GM19455 (cell line): ENCODE measurements at regions not wholly inside any gene's neighbourhood (a gene's known extent, or its start where the extent isn't known, plus 50 kb on each side); places are given as distances from the start of the nearest gene placed in this dataset.

Source experiments
- ATAC-seq: cut with Tn5 transposase; IDR thresholded peaks from one replicate; pipeline ENCODE4 v1.9.1; 2021; ENCODE audit not compliant: unreplicated experiment

DNA sequence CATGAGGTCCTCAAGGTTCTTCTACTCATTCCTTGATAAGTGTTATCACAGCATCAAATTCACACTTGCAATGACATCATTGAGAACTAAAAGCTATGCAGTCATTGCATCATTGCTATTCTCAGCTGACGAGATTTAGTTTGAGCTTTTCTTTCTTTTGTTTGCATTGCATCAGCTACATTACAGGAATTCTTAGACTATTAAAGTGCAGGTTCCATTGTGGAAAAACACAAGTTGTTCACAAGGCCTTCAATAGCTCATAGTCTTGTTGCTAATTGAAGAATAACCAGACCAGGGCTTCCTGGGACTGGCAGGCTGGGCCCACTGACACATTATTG lies 139.3 kb downstream of the CXCL12 start:
- no peak for ATAC-seq

DNA sequence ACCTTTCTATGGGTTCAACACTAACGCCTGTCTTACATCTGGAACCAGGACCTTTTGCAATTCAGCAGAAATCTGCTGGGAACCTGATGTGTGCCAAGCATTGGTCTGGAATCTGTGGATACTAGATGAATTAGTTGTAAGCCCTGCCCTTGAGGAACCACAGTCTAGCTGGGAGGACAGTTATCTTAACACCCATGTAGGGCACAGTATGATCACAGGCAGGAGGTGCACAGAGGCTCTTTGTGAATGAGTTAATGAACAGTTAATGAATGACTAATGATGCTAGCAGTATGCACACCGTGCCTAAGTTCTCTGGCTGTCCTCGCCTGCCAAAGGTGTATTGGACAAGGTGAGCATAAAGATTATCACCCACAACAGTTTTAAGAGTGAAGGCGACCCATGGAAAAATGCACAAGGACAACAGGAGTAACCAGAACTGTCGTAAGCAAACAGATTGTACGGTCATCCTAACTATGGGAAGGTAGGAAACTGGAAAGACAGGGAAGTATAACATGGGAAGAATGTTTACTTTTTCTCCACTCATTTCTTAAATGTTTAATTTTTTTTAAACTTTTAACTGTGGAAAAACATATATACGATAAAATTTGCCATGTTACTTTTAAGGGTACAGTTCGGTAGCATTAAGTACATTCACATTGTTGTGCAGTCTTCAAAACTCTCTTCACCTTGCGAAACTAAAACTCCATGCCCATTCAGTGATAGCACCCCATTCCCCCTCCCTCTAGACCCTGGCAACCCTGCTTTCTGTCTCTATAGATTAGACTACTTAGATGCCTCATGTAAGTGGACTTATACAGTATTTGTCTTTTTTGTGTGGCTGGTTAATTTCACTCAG lies 139.9 kb downstream of the CXCL12 start:
- no peak for ATAC-seq

DNA sequence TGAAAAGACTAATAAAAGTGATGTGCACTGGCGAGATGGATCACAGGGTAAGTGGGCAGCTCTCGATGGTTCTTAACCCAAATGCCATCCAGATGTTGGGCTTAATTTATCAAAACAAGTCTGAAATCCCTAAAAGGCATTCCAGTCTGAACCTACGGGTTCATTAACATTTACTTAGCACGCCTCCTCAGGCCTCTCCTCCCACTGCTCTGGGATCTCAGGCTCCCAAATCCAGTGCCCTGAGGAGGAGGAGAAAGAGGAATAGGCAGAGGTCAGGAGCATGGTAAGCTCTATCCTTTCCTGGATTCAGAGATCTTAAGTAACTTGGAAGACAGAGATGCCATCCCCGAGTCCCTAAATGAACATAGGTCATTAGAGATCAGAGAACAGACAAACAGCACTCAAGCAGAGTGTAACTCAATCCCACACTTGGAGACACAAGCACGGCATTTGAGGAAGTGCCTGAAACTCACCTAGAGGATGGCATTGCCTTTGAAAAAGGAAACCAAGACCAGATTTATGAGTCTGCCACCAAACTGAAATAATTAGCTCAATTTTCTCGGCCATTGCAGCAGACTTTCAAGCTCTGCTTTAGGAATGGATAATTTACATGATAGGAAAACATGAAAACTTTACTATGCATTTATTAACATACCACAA lies 140.9 kb downstream of the CXCL12 start:
- no peak for ATAC-seq

- ATAC-seq: no peak
Measured at GRCh38 chr10:44242826-44243225, 142.1 kb downstream of the CXCL12 start.

- no peak for ATAC-seq
Measured at GRCh38 chr10:44242091-44242490, 142.8 kb downstream of the CXCL12 start.

GRCh38 chr10:44240584-44241205 lies 144.2 kb downstream of the CXCL12 start:
- ATAC-seq: no peak

DNA sequence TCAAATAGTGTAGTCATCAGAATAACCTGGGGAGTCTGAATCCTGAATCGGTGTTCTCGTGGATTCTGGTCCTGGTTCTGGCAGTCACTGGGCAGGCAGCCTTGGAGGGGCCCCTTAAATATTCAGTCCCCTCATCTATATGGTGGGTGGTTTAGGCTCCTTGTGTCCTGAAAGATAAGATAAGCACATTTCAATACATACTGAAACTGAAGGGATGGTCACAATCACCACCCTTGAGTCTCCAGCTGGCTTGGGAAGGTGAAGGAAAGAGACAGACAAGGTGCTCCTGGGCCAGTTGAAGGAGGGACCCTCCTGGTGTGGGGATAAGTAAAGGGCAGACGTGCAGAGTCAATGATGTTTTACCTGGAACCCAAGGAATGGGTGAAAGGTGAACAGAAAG lies 146.7 kb downstream of the CXCL12 start:
- ATAC-seq: no peak

DNA sequence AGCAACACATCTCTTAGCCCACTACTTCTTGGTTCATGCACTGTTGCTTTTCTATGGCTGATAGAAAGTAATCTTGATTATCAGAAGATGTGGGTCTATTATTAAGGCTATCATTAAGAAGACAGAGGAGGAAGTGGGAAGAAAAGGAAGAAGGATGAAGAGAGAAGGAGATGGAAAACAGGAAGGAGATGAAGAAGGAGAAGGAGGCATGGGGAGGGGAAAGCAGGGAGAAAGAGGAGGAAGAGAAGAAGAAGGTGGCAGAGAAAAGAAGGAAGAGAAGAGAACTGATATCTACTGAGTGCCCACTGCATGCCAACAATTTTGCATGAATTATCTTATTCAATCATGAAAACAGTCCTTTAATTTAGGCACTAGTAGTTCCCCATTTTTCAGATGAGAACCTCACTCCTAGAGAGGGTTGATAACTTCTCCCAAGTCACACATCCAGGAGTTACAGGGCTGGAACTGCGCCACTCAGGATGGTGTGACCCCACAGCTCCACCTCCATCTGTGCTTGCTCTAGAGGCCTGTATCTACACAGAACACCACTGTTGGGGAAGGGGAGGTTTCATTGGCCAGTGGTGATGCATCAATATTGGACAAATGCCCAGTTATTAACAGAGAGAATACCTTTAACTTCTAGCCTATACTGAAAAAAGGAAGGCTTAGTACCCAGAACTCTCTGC lies 147.4 kb downstream of the CXCL12 start:
- ATAC-seq: no peak

GRCh38 chr10:44235363-44235762 lies 149.5 kb downstream of the CXCL12 start:
- no peak for ATAC-seq

DNA sequence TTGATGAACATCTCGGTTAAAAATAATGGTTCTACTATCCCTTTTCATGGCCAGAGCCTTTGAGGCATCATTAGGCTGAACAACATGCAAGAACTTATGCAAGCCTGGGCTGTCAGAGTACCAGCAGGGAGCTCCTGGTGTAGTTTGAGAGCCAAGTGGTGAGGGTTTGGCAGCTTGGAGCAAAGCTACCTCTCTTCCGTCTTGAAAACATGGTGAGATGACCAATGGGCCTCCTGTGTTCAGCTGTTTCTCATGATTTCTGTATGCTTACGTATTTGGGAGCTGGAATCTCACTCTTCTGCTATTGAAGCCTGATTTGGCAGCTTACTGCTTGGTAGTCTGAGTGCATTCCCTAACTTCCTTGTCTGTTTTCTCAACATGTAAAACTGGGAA lies 150.4 kb downstream of the CXCL12 start:
- no peak for ATAC-seq

GRCh38 chr10:44233561-44234482 lies 151.1 kb downstream of the CXCL12 start:
- no peak for ATAC-seq

DNA sequence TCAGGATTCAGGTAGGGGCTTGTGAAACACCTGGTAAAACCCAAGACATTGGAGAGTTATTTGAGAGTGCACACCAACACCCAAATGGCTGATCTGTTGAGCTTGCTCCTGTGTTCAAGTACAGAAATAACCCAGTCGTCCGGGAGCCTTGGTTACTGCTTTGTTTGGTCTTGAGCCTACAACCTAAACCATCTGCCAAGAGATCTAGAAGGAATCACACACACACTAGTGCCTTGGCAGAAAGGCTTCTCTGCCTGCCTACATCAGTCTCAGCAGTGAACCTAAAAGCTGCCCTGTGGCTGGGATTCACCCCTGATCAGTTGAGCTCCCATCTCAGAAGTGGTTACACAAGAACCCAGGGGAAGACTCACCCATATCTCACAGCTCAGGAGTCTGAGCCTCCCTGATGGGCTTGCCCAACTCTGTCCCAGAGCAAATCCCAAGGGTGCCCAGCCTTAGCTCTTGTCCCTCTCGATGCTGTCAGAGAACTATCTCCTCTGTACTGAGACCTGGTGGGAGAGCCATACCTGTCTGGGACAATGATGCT lies 167.6 kb downstream of the CXCL12 start:
- no peak for ATAC-seq

DNA sequence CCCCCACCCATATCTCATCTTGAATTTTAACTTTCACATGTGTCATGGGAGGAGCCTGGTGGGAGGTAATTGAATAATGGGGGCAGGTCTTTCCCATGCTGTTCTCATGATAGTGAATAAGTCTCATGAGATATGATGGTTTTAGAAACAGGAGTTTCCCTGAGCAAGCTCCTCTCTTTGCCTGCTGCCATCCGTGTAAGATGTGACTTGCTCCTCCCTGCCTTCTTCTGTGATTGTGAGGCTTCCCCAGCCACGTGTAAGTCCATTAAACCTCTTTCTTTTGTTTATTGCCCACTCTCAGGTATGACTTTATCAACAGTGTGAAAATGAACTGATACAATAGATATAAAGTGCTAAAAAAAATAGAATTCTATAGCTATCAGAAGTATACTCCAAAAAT lies 168.8 kb downstream of the CXCL12 start:
- ATAC-seq: no peak

DNA sequence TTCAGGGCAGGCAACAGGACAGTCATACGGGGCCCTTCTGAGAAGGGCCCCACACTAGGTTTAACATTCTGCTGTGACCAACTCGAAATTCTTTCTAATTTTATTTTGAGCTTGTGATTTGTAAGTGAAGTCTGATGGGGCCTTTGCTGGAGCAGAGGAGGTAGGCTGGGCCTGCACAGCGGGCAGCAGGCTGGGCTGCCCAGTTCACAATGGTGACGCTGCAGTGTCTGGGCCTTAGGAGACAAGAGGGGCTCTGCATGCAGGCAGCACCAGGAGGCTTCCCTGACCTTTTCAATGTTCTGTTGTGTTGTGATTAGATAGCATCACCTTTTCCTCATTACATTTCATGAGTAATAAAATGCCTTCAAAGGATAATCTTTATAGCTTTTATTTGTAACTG lies 175.1 kb downstream of the CXCL12 start:
- ATAC-seq: no peak

DNA sequence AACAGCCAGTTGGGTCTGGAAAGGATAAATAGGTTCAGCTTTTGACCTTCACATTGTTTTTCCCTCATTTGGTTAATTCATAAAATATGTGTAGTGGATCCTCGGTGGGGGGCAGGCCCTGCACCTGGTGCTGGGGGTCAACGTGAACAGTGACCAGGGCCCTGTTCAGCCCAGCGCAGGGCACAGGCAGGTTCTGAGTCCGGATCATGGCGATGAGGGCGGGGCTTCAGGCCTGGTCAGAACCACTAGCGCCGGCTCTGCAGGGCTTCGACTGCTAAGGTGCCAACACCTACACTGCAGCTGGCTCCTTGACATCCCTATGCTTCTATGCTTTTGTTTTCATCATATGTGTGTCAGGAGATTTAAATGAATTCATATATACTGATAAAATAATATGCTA lies 177.7 kb downstream of the CXCL12 start:
- ATAC-seq: no peak

GRCh38 chr10:44206127-44206818 lies 178.6 kb downstream of the CXCL12 start:
- no peak for ATAC-seq

- ATAC-seq: no peak
Measured at GRCh38 chr10:44205067-44205466, 179.8 kb downstream of the CXCL12 start.

GRCh38 chr10:44203535-44203934 lies 181.4 kb downstream of the CXCL12 start:
- ATAC-seq: no peak

DNA sequence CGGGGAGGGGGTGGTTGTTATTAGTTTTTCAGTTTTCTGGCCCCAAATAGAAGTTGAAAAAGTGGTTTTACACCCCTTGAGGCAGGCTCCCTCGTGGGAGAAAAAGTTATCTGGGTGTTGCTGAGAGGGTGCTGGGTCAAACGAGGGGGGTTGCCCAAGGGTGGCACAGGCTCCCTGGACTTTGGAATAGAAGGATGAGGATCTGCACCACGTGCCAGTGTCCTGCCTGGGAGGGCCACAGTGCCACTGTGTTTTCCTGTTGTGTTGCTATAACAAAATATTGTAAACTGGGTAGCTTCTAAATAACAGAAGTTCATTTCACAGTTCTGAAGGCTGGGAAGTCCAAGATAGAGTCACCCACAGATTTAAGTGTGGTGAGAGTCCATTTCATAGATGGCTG lies 181.9 kb downstream of the CXCL12 start:
- ATAC-seq: no peak

DNA sequence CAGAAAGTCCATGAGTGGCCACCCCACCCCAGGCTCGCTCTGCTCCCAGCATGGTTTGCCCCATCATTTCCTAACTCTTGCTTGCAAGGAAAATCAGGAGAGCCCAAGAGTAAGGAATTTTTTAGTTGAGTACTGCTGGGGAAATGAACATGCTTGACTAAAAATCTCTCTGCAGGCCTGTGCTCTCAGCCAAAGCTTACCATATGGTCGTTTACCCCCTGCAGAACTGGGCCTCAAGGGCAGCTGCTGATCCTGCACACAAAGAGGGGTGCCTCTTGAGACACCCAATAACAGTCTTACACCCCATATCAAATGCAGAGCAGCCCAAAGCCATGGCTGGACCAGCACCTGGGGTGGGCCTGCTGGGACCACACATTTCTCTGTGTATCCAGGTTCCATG lies 183.2 kb downstream of the CXCL12 start:
- no peak for ATAC-seq
